ENCODE measurements at regions not wholly inside any gene's neighbourhood (a gene's known extent, or its start where the extent isn't known, plus 50 kb on each side); places are given as distances from the start of the nearest gene placed in this dataset.
A peak's percentile ranks its signal among the peaks of the same experiment; 100 is the strongest.

DNA sequence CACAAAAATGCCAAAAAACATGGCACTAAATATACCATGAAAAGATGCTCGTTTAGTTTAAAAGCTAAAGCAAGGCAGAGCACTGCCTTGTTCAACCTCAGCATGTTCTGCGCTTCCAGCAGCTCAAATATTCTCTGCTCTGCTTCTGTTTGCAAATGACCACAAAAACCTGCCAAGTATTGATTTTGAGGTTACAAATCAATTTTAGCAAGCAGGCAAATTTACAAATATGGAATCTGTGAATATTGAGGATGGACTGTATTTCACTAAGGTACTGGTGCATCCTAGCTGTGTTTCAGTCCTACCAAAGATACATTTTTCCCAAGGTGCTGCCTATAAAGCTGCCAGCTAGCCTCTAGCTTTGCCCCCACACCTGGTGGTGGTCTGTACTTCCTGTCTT is 449.9 kb downstream of the PREX1 start (continued):
- TF ChIP-seq AKNA (CRISPR knock-in tag; IDR thresholded peaks at IDR 0.05; ENCODE audit: borderline replicate concordance) (no peak), REXO4 (CRISPR knock-in tag; IDR thresholded peaks at IDR 0.05; ENCODE audit: borderline replicate concordance) (no peak), RARG (CRISPR knock-in tag; IDR thresholded peaks at IDR 0.05; ENCODE audit: low read depth) (no peak), KAT2B (IDR thresholded peaks at IDR 0.05; ENCODE audit: borderline replicate concordance, low read depth, low read length) (peak; percentile 99), YEATS2 (CRISPR knock-in tag; IDR thresholded peaks at IDR 0.05; ENCODE audit: borderline replicate concordance) (no peak), ZNF333 (CRISPR knock-in tag; IDR thresholded peaks at IDR 0.05; ENCODE audit: borderline replicate concordance) (no peak), ZNF598 (CRISPR knock-in tag; IDR thresholded peaks at IDR 0.05; ENCODE audit: borderline replicate concordance) (no peak), ARID5B (CRISPR knock-in tag; IDR thresholded peaks at IDR 0.05) (peak; percentile 75), ONECUT2 (CRISPR knock-in tag; IDR thresholded peaks at IDR 0.05) (peak; percentile 99), TFDP2 (CRISPR knock-in tag; IDR thresholded peaks at IDR 0.05) (no peak; the same call in 1 of the 2 replicates), ZNF235 (CRISPR knock-in tag; IDR thresholded peaks at IDR 0.05; ENCODE audit: borderline replicate concordance) (no peak), ATF1 (CRISPR knock-in tag; IDR thresholded peaks at IDR 0.05) (no peak; the same call in 1 of the 2 replicates), GABPA (IDR thresholded peaks at IDR 0.05; ENCODE audit: low read depth, low read length) (no peak), GABPA (CRISPR knock-in tag; IDR thresholded peaks at IDR 0.05; ENCODE audit: low read depth) (peak; percentile 11; the same call in 1 of the 2 replicates), NR2F6 (IDR thresholded peaks at IDR 0.05) (peak; percentile 61), NR2F6 (CRISPR knock-in tag; IDR thresholded peaks at IDR 0.05) (no peak), CBX2 (IDR thresholded peaks at IDR 0.05; ENCODE audit: low read depth, low read length) (no peak), CBX2 (CRISPR knock-in tag; IDR thresholded peaks at IDR 0.05; ENCODE audit: low read depth) (no peak), ZNF746 (CRISPR knock-in tag; IDR thresholded peaks at IDR 0.05) (no peak)
- TF ChIP-seq, protein P1, sequence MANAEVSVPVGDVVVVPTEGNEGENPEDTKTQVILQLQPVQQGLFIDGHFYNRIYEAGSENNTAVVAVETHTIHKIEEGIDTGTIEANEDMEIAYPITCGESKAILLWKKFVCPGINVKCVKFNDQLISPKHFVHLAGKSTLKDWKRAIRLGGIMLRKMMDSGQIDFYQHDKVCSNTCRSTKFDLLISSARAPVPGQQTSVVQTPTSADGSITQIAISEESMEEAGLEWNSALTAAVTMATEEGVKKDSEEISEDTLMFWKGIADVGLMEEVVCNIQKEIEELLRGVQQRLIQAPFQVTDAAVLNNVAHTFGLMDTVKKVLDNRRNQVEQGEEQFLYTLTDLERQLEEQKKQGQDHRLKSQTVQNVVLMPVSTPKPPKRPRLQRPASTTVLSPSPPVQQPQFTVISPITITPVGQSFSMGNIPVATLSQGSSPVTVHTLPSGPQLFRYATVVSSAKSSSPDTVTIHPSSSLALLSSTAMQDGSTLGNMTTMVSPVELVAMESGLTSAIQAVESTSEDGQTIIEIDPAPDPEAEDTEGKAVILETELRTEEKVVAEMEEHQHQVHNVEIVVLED (CRISPR knock-in tag; IDR thresholded peaks at IDR 0.05; ENCODE audit: borderline replicate concordance): no peak
